A549 (cell line): ENCODE measurements at regions not wholly inside any gene's neighbourhood (a gene's known extent, or its start where the extent isn't known, plus 50 kb on each side); places are given as distances from the start of the nearest gene placed in this dataset.

Source experiments
- ATAC-seq, 2 experiments: fragments of 200-7000 bp in 1 of 2; fragments of >200 bp in 1 of 2; cut with Nextera tagmentation in 1 of 2; cut with Tn5 transposase in 1 of 2; 3 replicates each; pipeline versions ENCODE4 v1.8.0 to v1.9.1; 2018 to 2020; ENCODE audit warnings: mild to moderate bottlenecking in 1 of 2, moderate library complexity in 1 of 2
- CTCF ChIA-PET: fragments of 300-600 bp; sonication (Branson Sonifier 250); formaldehyde crosslinking; extraction: SDS; loops from one replicate; lab custom pipeline; 2021; ENCODE audit warnings: antibody characterized with exemption, inconsistent platforms; lab: Yijun Ruan, JAX
- POLR2A ChIA-PET: fragments of 350-600 bp; formaldehyde crosslinking; extraction: SDS; loops from one replicate; lab custom pipeline; 2021; ENCODE audit warnings: antibody characterized with exemption, inconsistent platforms; lab: Yijun Ruan, JAX
- DNase-seq, 2 experiments: peaks; one replicate each; pipeline versions ENCODE4 v3.0.0 to v3.0.0-alpha.2; 2011 to 2016; ENCODE audit warnings: low read depth in 1 of 2, low spot score in 1 of 2
- FAIRE-seq: peaks from 2 replicates; lab custom pipeline; 2011; peaks lifted over from hg19 to GRCh38; lab: Jason Lieb, UNC
- H3K27ac ChIP-seq, 2 experiments: fragments of >200 bp; sonication (Bioruptor Twin); formaldehyde crosslinking; 3 replicates each; pipeline ENCODE4 v1.5.1; 2016 to 2017
- H3K4me1 ChIP-seq: fragments of >200 bp; sonication (Bioruptor Twin); formaldehyde crosslinking; 3 replicates; pipeline ENCODE4 v1.6.1; 2016
- H3K4me2 ChIP-seq: fragments of >200 bp; sonication (Bioruptor Twin); formaldehyde crosslinking; 3 replicates; pipeline ENCODE4 v1.6.1; 2016
- H3K4me3 ChIP-seq: fragments of >200 bp; sonication (Bioruptor Twin); formaldehyde crosslinking; 3 replicates; pipeline ENCODE4 v1.5.1; 2016
- H3K9me3 ChIP-seq: fragments of >200 bp; sonication (Bioruptor Twin); formaldehyde crosslinking; 3 replicates; pipeline ENCODE4 v1.6.1; 2016
- BHLHE40 ChIP-seq: IDR thresholded peaks from 2 replicates; pipeline ENCODE4 v1.6.1; 2012; ENCODE audit warnings: low read depth, low read length, inconsistent platforms
- CEBPB ChIP-seq, 2 experiments: fragments of >200 bp in 1 of 2; sonication (Bioruptor Twin) in 1 of 2; formaldehyde crosslinking in 1 of 2; IDR thresholded peaks; 2 replicates each; pipeline ENCODE4 v1.6.1; 2012 to 2016
- CTCF ChIP-seq: fragments of >200 bp; sonication (Bioruptor Twin); formaldehyde crosslinking; IDR thresholded peaks from 3 replicates; pipeline ENCODE4 v1.5.1; 2016
- E2F6 ChIP-seq: IDR thresholded peaks from 2 replicates; pipeline ENCODE4 v1.6.1; 2012; ENCODE audit warnings: low read depth, borderline replicate concordance
- EHF ChIP-seq: fragments of 250-450 bp; sonication (Bioruptor Pico); IDR thresholded peaks from 2 replicates; pipeline ENCODE4 v1.5.0; 2020; ENCODE audit warnings: mild to moderate bottlenecking
- EHMT2 ChIP-seq: fragments of 200-600 bp; sonication (generic); IDR thresholded peaks from 2 replicates; pipeline ENCODE4 v1.6.1; 2016; ENCODE audit warnings: antibody characterized with exemption, low read depth, mild to moderate bottlenecking, moderate library complexity
- ELK1 ChIP-seq: fragments of 150-350 bp; IDR thresholded peaks from 2 replicates; pipeline ENCODE4 v1.6.1; 2014; ENCODE audit warnings: low read depth, mild to moderate bottlenecking, low read length
- EP300 ChIP-seq, 2 experiments: fragments of >200 bp; sonication (Bioruptor Twin); formaldehyde crosslinking; IDR thresholded peaks; 2 replicates in 1 of 2; 3 replicates in 1 of 2; pipeline ENCODE4 v1.6.1; 2016 to 2017
- FOSL2 ChIP-seq, 2 experiments: fragments of 450-650 bp in 1 of 2; fragments of >200 bp in 1 of 2; sonication (Bioruptor Twin) in 1 of 2; formaldehyde crosslinking; IDR thresholded peaks; 2 replicates each; pipeline versions ENCODE4 v1.5.0 to v1.6.1; 2016 to 2020; ENCODE audit warnings: mild to moderate bottlenecking in 1 of 2, moderate library complexity in 1 of 2
- HDAC2 ChIP-seq: fragments of 200-600 bp; sonication (generic); IDR thresholded peaks from 2 replicates; pipeline ENCODE4 v1.6.1; 2016
- HMGXB4 ChIP-seq: fragments of 250-450 bp; sonication (Bioruptor Pico); IDR thresholded peaks from 2 replicates; pipeline ENCODE4 v1.5.0; 2021; ENCODE audit warnings: mild to moderate bottlenecking, moderate library complexity, borderline replicate concordance
- HOXB13 ChIP-seq: fragments of 250-450 bp; sonication (Bioruptor Pico); IDR thresholded peaks from 2 replicates; pipeline ENCODE4 v1.5.0; 2020; ENCODE audit warnings: low read depth, mild to moderate bottlenecking, moderate library complexity
- HOXB5 ChIP-seq: fragments of 250-450 bp; sonication (Bioruptor Pico); IDR thresholded peaks from 2 replicates; pipeline ENCODE4 v1.5.0; 2020; ENCODE audit warnings: mild to moderate bottlenecking, moderate library complexity
- MAX ChIP-seq: IDR thresholded peaks from 2 replicates; pipeline ENCODE4 v1.6.1; 2012
- NPAS2 ChIP-seq: fragments of 250-450 bp; sonication (Bioruptor Pico); IDR thresholded peaks from 2 replicates; pipeline ENCODE4 v1.8.0; 2022; ENCODE audit warnings: mild to moderate bottlenecking, moderate library complexity, borderline replicate concordance
- NR3C1 ChIP-seq: fragments of >200 bp; sonication (Bioruptor Twin); formaldehyde crosslinking; IDR thresholded peaks from 3 replicates; pipeline ENCODE4 v1.6.1; 2017
- RAD21 ChIP-seq, 2 experiments: fragments of >200 bp in 1 of 2; sonication (Bioruptor Twin) in 1 of 2; formaldehyde crosslinking in 1 of 2; IDR thresholded peaks in 1 of 2; conservative IDR thresholded peaks in 1 of 2; 2 replicates in 1 of 2; 3 replicates in 1 of 2; pipeline ENCODE4 v1.6.1; 2012 to 2018; ENCODE audit warnings: inconsistent platforms in 1 of 2
- REST ChIP-seq: fragments of 200-600 bp; sonication (generic); IDR thresholded peaks from 2 replicates; pipeline ENCODE4 v1.6.1; 2016; ENCODE audit warnings: antibody characterized with exemption, mild to moderate bottlenecking, moderate library complexity
- TP53 ChIP-seq: fragments of 250-450 bp; sonication (Bioruptor Pico); IDR thresholded peaks from 2 replicates; pipeline ENCODE4 v1.5.0; 2021; ENCODE audit warnings: mild to moderate bottlenecking, moderate library complexity
- WGBS: methylation state at CpG from one replicate; pipeline ENCODE4 v1.1.6; 2017; ENCODE audit errors: missing lambda C conversion rate; 5-methylcytosine and 5-hydroxymethylcytosine counted together

GRCh38 chr11:121699801-121700200 is 247.0 kb upstream of the SORL1-AS1 start:
- TF ChIP-seq FOSL2 (IDR thresholded peaks at IDR 0.05), result no peak
- no peak for TF ChIP-seq FOSL2 (CRISPR knock-in tag; IDR thresholded peaks at IDR 0.05)
- TF ChIP-seq ELK1, result no peak
- TF ChIP-seq RAD21 (conservative IDR thresholded peaks at IDR 0.05 in 1 of 2, IDR thresholded peaks at IDR 0.05 in 1 of 2), result no peak
- Histone ChIP-seq H3K4me3 (no peak overlapping the region), H3K4me2 (no peak overlapping the region), H3K27ac (no peak overlapping the region), H3K4me1 (no peaks in the 10 kb centered on the region), H3K9me3 (no peaks in the 10 kb centered on the region)
- WGBS, result 50% methylated on average over 5 of the region's 5 CpGs
- CTCF ChIA-PET, result no interaction called here
- ATAC-seq, result no peak
- DNase-seq, result no peak
- POLR2A ChIA-PET, result no interaction called here
- no peak for FAIRE-seq

- Histone ChIP-seq H3K4me2 (no peak overlapping the region), H3K9me3 (no peaks in the 10 kb centered on the region), H3K4me1 (no peaks in the 10 kb centered on the region), H3K4me3 (no peak overlapping the region), H3K27ac (no peak overlapping the region)
- CTCF ChIA-PET, result no interaction called here
- 50% methylated on average over 10 of the region's 10 CpGs for WGBS
- POLR2A ChIA-PET, result no interaction called here
- TF ChIP-seq NPAS2 (no peak), MAX (no peak), HOXB5 (CRISPR knock-in tag) (no peak)
- ATAC-seq (no peak), DNase-seq (no peak), FAIRE-seq (no peak)
Measured at GRCh38 chr11:121696931-121697670, 244.3 kb upstream of the SORL1-AS1 start.

GRCh38 chr11:121696177-121696871 is 243.6 kb upstream of the SORL1-AS1 start:
- H3K4me1 ChIP-seq, result no peaks in the 10 kb centered on the region
- DNase-seq (no peak), ATAC-seq (no peak), FAIRE-seq (no peak)
- ChIA-PET POLR2A (no interaction called here), CTCF (no interaction called here)
- H3K27ac ChIP-seq, result no peak overlapping the region
- 32% methylated on average over 17 of the region's 20 CpGs for WGBS
- H3K4me2 ChIP-seq, result no peak overlapping the region
- no peak overlapping the region for H3K4me3 ChIP-seq
- TF ChIP-seq HOXB13 (no peak), CEBPB (IDR thresholded peaks at IDR 0.05) (no peak), NR3C1 (no peak), HMGXB4 (no peak), TP53 (CRISPR knock-in tag) (no peak), EHMT2 (no peak), HDAC2 (no peak), CTCF (no peak), E2F6 (no peak), MAX (no peak), EHF (CRISPR knock-in tag) (no peak), BHLHE40 (no peak), REST (no peak), NPAS2 (no peak), EP300 (IDR thresholded peaks at IDR 0.05) (no peak)
- no peaks in the 10 kb centered on the region for H3K9me3 ChIP-seq
